Trophoblast cell (in vitro differentiated cells and primary cell): ENCODE measurements at regions not wholly inside any gene's neighbourhood (a gene's known extent, or its start where the extent isn't known, plus 50 kb on each side); places are given as distances from the start of the nearest gene placed in this dataset.

Experiments
- DNase-seq, 2 donors: peaks; one replicate each; pipeline ENCODE4 v3.0.0-alpha.2; 2016
- H2AFZ ChIP-seq: 2 replicates; pipeline ENCODE4 v1.6.1; 2013; ENCODE audit warnings: low read length, moderate library complexity, mild to moderate bottlenecking; ENCODE audit not compliant: insufficient read depth, poor library complexity
- H2AK5ac ChIP-seq: 2 replicates; pipeline ENCODE4 v1.6.1; 2013; ENCODE audit warnings: mild to moderate bottlenecking, low read length
- H2BK120ac ChIP-seq: 2 replicates; pipeline ENCODE4 v1.6.1; 2013; ENCODE audit warnings: low read length, mild to moderate bottlenecking, moderate library complexity; ENCODE audit not compliant: insufficient read depth, poor library complexity
- H2BK12ac ChIP-seq: 2 replicates; pipeline ENCODE4 v1.6.1; 2013; ENCODE audit warnings: mild to moderate bottlenecking, low read length, moderate library complexity
- H2BK5ac ChIP-seq: 2 replicates; pipeline ENCODE4 v1.6.1; 2013; ENCODE audit warnings: low read length, low read depth, moderate library complexity, mild to moderate bottlenecking; ENCODE audit not compliant: poor library complexity
- H3K14ac ChIP-seq: 2 replicates; pipeline ENCODE4 v1.6.1; 2013; ENCODE audit warnings: mild to moderate bottlenecking, low read length
- H3K18ac ChIP-seq: 2 replicates; pipeline ENCODE4 v1.6.1; 2013; ENCODE audit warnings: mild to moderate bottlenecking, low read length
- H3K23ac ChIP-seq: 2 replicates; pipeline ENCODE4 v1.6.1; 2013; ENCODE audit warnings: low read length
- H3K27ac ChIP-seq: 2 replicates; pipeline ENCODE4 v1.5.1; 2013; ENCODE audit warnings: low read depth, mild to moderate bottlenecking, inconsistent platforms, low read length, moderate library complexity
- H3K27me3 ChIP-seq: 2 replicates; pipeline ENCODE4 v1.6.1; 2013; ENCODE audit warnings: inconsistent platforms, mild to moderate bottlenecking, low read length, moderate library complexity; ENCODE audit not compliant: insufficient read depth
- H3K36me3 ChIP-seq, 2 experiments: 1 replicate in 1 of 2; 2 replicates in 1 of 2; pipeline ENCODE4 v1.6.1; 2013; ENCODE audit warnings: low read length in 2 of 2, mild to moderate bottlenecking in 2 of 2, moderate library complexity in 1 of 2; ENCODE audit not compliant: insufficient read depth in 2 of 2, control insufficient read depth in 1 of 2
- H3K4ac ChIP-seq: 2 replicates; pipeline ENCODE4 v1.6.1; 2013; ENCODE audit warnings: low read depth, mild to moderate bottlenecking, low read length, moderate library complexity
- H3K4me1 ChIP-seq, 2 experiments: 1 replicate in 1 of 2; 2 replicates in 1 of 2; pipeline ENCODE4 v1.6.1; 2013; ENCODE audit warnings: low read length in 2 of 2, mild to moderate bottlenecking in 2 of 2, moderate library complexity in 1 of 2; ENCODE audit not compliant: insufficient read depth in 2 of 2, control insufficient read depth in 1 of 2
- H3K4me2 ChIP-seq: 2 replicates; pipeline ENCODE4 v1.6.1; 2013; ENCODE audit warnings: inconsistent platforms, mild to moderate bottlenecking, low read length, moderate library complexity
- H3K4me3 ChIP-seq: 2 replicates; pipeline ENCODE4 v1.5.1; 2013; ENCODE audit warnings: mild to moderate bottlenecking, low read depth, low read length, inconsistent platforms
- H3K79me1 ChIP-seq: one replicate; pipeline ENCODE4 v1.6.1; 2013; ENCODE audit warnings: low read length
- H3K79me2 ChIP-seq: 2 replicates; pipeline ENCODE4 v1.6.1; 2013; ENCODE audit warnings: low read length, mild to moderate bottlenecking; ENCODE audit not compliant: control insufficient read depth, insufficient read depth, poor library complexity
- H3K9ac ChIP-seq: 2 replicates; pipeline ENCODE4 v1.6.1; 2013; ENCODE audit warnings: mild to moderate bottlenecking, low read length
- H3K9me3 ChIP-seq: 2 replicates; pipeline ENCODE4 v1.6.1; 2013; ENCODE audit warnings: low read depth, mild to moderate bottlenecking, control low read depth, inconsistent platforms, low read length; ENCODE audit not compliant: insufficient read depth
- H4K12ac ChIP-seq: 2 replicates; pipeline ENCODE4 v1.6.1; 2013; ENCODE audit warnings: low read depth, mild to moderate bottlenecking, low read length, moderate library complexity
- H4K8ac ChIP-seq: 2 replicates; pipeline ENCODE4 v1.6.1; 2013; ENCODE audit warnings: low read depth, mild to moderate bottlenecking, low read length, moderate library complexity
- H4K91ac ChIP-seq: one replicate; pipeline ENCODE4 v1.6.1; 2013; ENCODE audit warnings: low read depth, mild to moderate bottlenecking, low read length, moderate library complexity
- WGBS: extraction: QIAGEN DNeasy Blood & Tissue Kit; methylation state at CpG from one replicate; pipeline ENCODE4 v1.1.7; 2013; ENCODE audit warnings: missing lambda C conversion rate; ENCODE audit not compliant: insufficient read length, insufficient coverage; ENCODE audit errors: extremely low coverage; 5-methylcytosine and 5-hydroxymethylcytosine counted together

DNA sequence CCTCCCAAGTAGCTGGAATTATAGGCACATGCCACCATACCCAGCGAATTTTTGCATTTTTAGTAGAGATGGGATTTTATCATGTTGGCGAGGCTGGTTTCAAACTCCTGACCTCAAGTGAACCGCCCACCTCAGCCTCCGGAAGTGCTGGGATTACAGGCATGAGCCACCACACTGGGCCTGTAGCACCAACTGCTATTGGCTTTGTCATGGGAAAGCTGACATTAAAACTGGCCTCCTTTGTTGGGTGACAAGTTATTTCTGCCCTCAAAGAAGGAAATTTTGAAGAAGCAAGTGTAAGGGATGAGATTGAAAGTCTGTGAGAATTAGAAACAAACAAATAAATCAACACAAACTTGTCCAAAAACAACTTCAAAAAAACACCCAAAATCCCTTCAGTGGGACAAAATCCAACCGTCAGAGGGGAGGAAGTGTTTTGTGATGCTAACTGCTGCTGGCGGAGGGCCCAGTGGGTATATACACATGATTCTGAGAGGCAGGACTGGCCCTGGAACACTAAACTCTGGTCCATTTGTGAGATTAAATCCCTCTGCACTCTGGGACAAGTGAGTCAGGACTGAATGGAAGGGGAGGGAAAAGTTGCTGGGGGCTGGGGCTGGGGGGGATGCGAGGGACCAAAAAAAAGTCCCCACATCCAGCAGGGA is 87.5 kb upstream of the NAA20 start:
- Histone ChIP-seq H4K91ac (no peak overlapping the region), H3K14ac (no peak overlapping the region), H3K4ac (no peak overlapping the region), H3K27ac (no peak overlapping the region), H3K79me2 (no peaks in the 10 kb centered on the region), H3K79me1 (peaks cover 2% of the 10 kb centered on the region), H4K8ac (no peak overlapping the region), H2BK5ac (no peak overlapping the region), H3K36me3 (peaks cover 0 to 2% of the 10 kb centered on the region in 2 experiments), H3K9ac (no peak overlapping the region), H3K9me3 (no peaks in the 10 kb centered on the region), H4K12ac (no peak overlapping the region), H3K18ac (no peak overlapping the region), H3K23ac (no peak overlapping the region), H3K4me1 (peaks cover 6 to 10% of the 10 kb centered on the region in 2 experiments), H3K4me3 (no peak overlapping the region), H2BK120ac (no peak overlapping the region), H2AFZ (no peak overlapping the region), H3K27me3 (no peaks in the 10 kb centered on the region), H2BK12ac (no peak overlapping the region), H3K4me2 (no peak overlapping the region), H2AK5ac (no peak overlapping the region)
- no CpG with 5 or more reads among the region's 7 CpGs for WGBS
- DNase-seq = no peak

DNA sequence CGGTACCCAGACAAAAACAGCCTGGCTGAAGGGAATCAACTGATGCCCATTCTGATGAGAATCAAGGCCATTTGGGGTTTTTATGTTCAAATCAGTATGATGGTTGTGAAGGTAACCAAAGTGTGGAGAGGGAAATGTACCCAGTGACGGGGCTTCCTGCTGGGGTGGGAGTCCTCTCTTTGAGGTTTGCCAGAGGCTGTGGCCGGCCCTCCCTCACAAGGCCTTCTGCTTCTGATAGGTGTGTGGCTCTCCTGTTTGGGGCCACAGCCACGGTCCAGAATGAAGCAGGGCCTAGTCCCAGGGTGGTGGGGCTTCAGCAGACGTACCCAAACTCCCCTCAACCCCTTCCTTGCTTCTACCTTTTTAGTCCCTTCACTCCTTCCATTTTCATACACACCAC is 86.7 kb upstream of the NAA20 start:
- Histone ChIP-seq H3K23ac (no peak overlapping the region), H3K4me2 (no peak overlapping the region), H2AK5ac (peak overlapping the region; percentile 69), H3K36me3 (peaks cover 0 to 2% of the 10 kb centered on the region in 2 experiments), H2BK12ac (peak overlapping the region; percentile 80), H3K14ac (peak overlapping the region; percentile 58), H2AFZ (no peak overlapping the region), H3K4me1 (peaks cover 12 to 17% of the 10 kb centered on the region in 2 experiments), H3K4ac (no peak overlapping the region), H4K12ac (no peak overlapping the region), H3K9me3 (no peaks in the 10 kb centered on the region), H3K18ac (peak overlapping the region; percentile 53), H3K4me3 (no peak overlapping the region), H3K27ac (no peak overlapping the region), H2BK120ac (no peak overlapping the region), H3K27me3 (no peaks in the 10 kb centered on the region), H4K91ac (peak overlapping the region; percentile 49), H3K9ac (no peak overlapping the region), H3K79me1 (peaks cover 8% of the 10 kb centered on the region), H3K79me2 (no peaks in the 10 kb centered on the region), H2BK5ac (peak overlapping the region; percentile 23), H4K8ac (no peak overlapping the region)
- DNase-seq = no peak
- WGBS = no CpG with 5 or more reads among the region's 5 CpGs

DNA sequence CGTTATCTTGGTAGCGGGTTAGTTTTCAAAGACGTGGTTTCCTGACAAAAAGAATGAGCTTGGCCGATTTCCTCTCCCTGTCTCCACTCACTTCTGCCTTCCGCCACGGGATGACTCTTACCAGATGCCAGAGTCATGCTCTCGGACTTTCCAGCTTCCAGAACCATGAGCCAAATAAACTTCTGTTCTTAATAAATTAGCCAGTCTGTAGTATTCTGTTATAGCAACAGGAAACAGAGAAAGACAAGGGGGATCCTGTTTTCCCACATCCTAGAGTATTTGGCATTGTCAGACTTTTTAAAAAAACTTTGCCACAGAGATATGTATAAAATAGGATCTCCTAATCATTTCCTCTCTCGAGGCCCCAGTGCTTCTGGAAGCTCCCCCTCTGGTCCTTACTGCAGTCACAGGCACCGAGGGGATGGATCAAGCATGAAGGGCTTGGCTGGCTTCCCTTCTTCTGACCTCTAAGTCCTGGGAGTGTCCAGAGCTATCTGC is 84.9 kb upstream of the NAA20 start:
- H3K9ac ChIP-seq = no peak overlapping the region
- peak in 1 of 2 donors; percentile 39 for DNase-seq
- no peak overlapping the region for H4K12ac ChIP-seq
- peaks cover 20 to 21% of the 10 kb centered on the region in 2 experiments for H3K4me1 ChIP-seq
- no peak overlapping the region for H3K4me3 ChIP-seq
- no peak overlapping the region for H3K27ac ChIP-seq
- no peak overlapping the region for H2AFZ ChIP-seq
- H4K8ac ChIP-seq = no peak overlapping the region
- H3K18ac ChIP-seq = peak overlapping the region; percentile 45
- H2BK120ac ChIP-seq = no peak overlapping the region
- H3K27me3 ChIP-seq = no peaks in the 10 kb centered on the region
- H3K9me3 ChIP-seq = no peaks in the 10 kb centered on the region
- H2BK12ac ChIP-seq = peak overlapping the region; percentile 63
- H3K79me1 ChIP-seq = peaks cover 21% of the 10 kb centered on the region
- H3K14ac ChIP-seq = peak overlapping the region; percentile 52
- no peak overlapping the region for H2BK5ac ChIP-seq
- H3K4me2 ChIP-seq = no peak overlapping the region
- H3K4ac ChIP-seq = no peak overlapping the region
- no peaks in the 10 kb centered on the region for H3K79me2 ChIP-seq
- peaks cover 0 to 2% of the 10 kb centered on the region in 2 experiments for H3K36me3 ChIP-seq
- no peak overlapping the region for H2AK5ac ChIP-seq
- no peak overlapping the region for H3K23ac ChIP-seq
- H4K91ac ChIP-seq = no peak overlapping the region
- no CpG with 5 or more reads among the region's 9 CpGs for WGBS

DNA sequence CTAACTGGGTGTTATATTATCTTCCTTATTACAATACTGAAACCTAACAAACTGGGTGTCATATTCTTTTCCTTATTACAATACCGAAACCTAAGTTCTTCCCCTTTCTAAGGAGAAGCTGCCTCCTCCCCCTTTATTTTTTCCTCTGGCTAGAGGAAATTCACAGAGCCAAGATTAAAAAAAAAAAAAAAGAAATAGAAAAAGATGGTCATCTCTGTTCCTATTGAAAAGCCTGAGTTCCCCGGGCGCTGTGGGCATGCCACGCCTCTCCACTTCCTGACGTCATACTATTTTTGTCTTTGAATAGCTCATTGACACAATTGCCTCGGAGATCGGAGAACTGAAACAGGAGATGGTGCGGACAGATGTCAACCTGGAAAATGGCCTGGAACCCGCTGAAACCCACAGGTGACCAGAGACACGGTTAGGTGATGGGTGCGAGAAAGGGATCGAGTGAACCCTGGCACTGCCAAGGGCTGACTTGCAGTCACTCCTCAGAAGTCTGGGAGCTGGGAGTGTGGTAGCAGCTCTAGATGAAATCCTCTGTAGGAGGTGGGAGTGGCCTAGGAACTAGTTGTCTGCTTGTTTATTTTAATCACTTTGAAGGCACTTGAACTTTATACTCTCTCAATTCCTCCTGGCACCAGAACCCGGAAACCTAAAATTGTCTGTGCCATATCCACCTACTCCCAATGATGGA is 82.2 kb upstream of the NAA20 start:
- Histone ChIP-seq H2BK12ac (peak overlapping the region; percentile 42), H3K79me2 (no peaks in the 10 kb centered on the region), H3K4me3 (no peak overlapping the region), H3K4me1 (peaks cover 18 to 19% of the 10 kb centered on the region in 2 experiments), H2BK120ac (peak overlapping the region; percentile 15), H3K4ac (peak overlapping the region; percentile 27), H3K36me3 (peaks cover 0 to 2% of the 10 kb centered on the region in 2 experiments), H3K18ac (peak overlapping the region; percentile 18), H4K12ac (no peak overlapping the region), H3K27ac (peak overlapping the region; percentile 77), H3K23ac (peak overlapping the region; percentile 18), H2AFZ (no peak overlapping the region), H2AK5ac (no peak overlapping the region), H3K9me3 (peaks cover under 1% of the 10 kb centered on the region), H4K8ac (peak overlapping the region; percentile 48), H4K91ac (peak overlapping the region; percentile 85), H3K4me2 (peak overlapping the region; percentile 32), H3K9ac (peak overlapping the region; percentile 35), H2BK5ac (peak overlapping the region; percentile 45), H3K27me3 (no peaks in the 10 kb centered on the region), H3K79me1 (peaks cover 26% of the 10 kb centered on the region), H3K14ac (peak overlapping the region; percentile 16)
- WGBS = no CpG with 5 or more reads among the region's 13 CpGs
- DNase-seq = peak; percentile 32 to 62
